Breast epithelium (tissue), 4 donors: ENCODE measurements at regions not wholly inside any gene's neighbourhood (a gene's known extent, or its start where the extent isn't known, plus 50 kb on each side); places are given as distances from the start of the nearest gene placed in this dataset.

Experiments used
- DNase-seq, 2 donors: peaks; one replicate each; pipeline ENCODE4 v3.0.0-alpha.2; 2019; ENCODE audit warnings: low spot score in 2 of 2
- H3K27ac ChIP-seq, 2 donors: fragments of 200-600 bp; sonication (generic) in 1 of 2; one replicate each; pipeline ENCODE4 v1.5.1; 2016 to 2019; ENCODE audit warnings: mild to moderate bottlenecking in 1 of 2
- H3K27me3 ChIP-seq, 2 donors: fragments of 200-600 bp; sonication (generic) in 1 of 2; one replicate each; pipeline versions ENCODE4 v1.5.1 to v1.6.0; 2017 to 2019; ENCODE audit warnings: control low read depth in 1 of 2, mild to moderate bottlenecking in 1 of 2
- H3K36me3 ChIP-seq: fragments of 200-600 bp; one replicate; pipeline ENCODE4 v1.5.1; 2019
- H3K4me1 ChIP-seq, 2 donors: fragments of 200-600 bp; sonication (generic); one replicate each; pipeline ENCODE4 v1.5.1; 2016 to 2019; ENCODE audit warnings: control low read depth in 1 of 2
- H3K4me3 ChIP-seq, 3 donors: fragments of 200-600 bp; sonication (generic); 1 replicate in 2 of 3; 2 replicates in 1 of 3; pipeline ENCODE4 v1.5.1; 2016 to 2019; ENCODE audit warnings: mild to moderate bottlenecking in 3 of 3, moderate library complexity in 2 of 3
- H3K9me3 ChIP-seq, 2 donors: fragments of 200-600 bp; sonication (generic) in 1 of 2; one replicate each; pipeline ENCODE4 v1.5.1; 2016 to 2019; ENCODE audit warnings: control low read depth in 1 of 2
- CTCF ChIP-seq, 3 donors: fragments of 450-650 bp; IDR thresholded peaks; one replicate each; pipeline ENCODE4 v1.5.1; 2016 to 2017; ENCODE audit warnings: antibody characterized with exemption in 3 of 3, mild to moderate bottlenecking in 3 of 3, moderate library complexity in 3 of 3
- POLR2A ChIP-seq: fragments of 450-650 bp; IDR thresholded peaks from one replicate; pipeline ENCODE4 v1.6.1; 2016; ENCODE audit warnings: antibody characterized with exemption, mild to moderate bottlenecking, moderate library complexity
- POLR2AphosphoS5 ChIP-seq, 3 donors: sonication (generic); formaldehyde crosslinking; IDR thresholded peaks; one replicate each; pipeline ENCODE4 v1.6.1; 2017; ENCODE audit warnings: antibody characterized with exemption in 3 of 3
- intact Hi-C: fragments of 100-400 bp; cut with DNase I; formaldehyde crosslinking; loops from one replicate; pipeline ENCODE4 v1.15.1; 2023; ENCODE audit warnings: low total_unique reads

- peaks cover 0 to 4% of the 10 kb centered on the region in 2 donors for H3K9me3 ChIP-seq
- H3K27ac ChIP-seq = no peak overlapping the region
- no peak overlapping the region for H3K4me3 ChIP-seq
- no peaks in the 10 kb centered on the region for H3K27me3 ChIP-seq
- intact Hi-C loops = loop anchor here (5.0 kb wide), 1 partner anchor 776 kb away; no protein-coding TSS in a partner anchor
- H3K36me3 ChIP-seq = no peaks in the 10 kb centered on the region
- H3K4me1 ChIP-seq = no peaks in the 10 kb centered on the region
- no peak for DNase-seq
- TF ChIP-seq POLR2A (no peak), CTCF (IDR thresholded peaks at IDR 0.05) (no peak), POLR2AphosphoS5 (IDR thresholded peaks at IDR 0.05) (no peak)
These were observed 88.7 kb downstream of the TMEM168 start for GRCh38 chr7:112701456-112701855.

GRCh38 chr7:112707655-112708054 is 82.5 kb downstream of the TMEM168 start:
- intact Hi-C loops = no loop called here
- TF ChIP-seq POLR2A (no peak), POLR2AphosphoS5 (IDR thresholded peaks at IDR 0.05) (no peak)
- Histone ChIP-seq H3K27ac (no peak overlapping the region), H3K4me3 (no peak overlapping the region), H3K27me3 (no peaks in the 10 kb centered on the region), H3K4me1 (no peaks in the 10 kb centered on the region), H3K9me3 (no peaks in the 10 kb centered on the region), H3K36me3 (no peaks in the 10 kb centered on the region)
- DNase-seq = no peak

- no peaks in the 10 kb centered on the region for H3K4me1 ChIP-seq
- intact Hi-C loops = no loop called here
- H3K4me3 ChIP-seq = no peak overlapping the region
- no peak overlapping the region for H3K27ac ChIP-seq
- H3K27me3 ChIP-seq = no peaks in the 10 kb centered on the region
- H3K9me3 ChIP-seq = no peaks in the 10 kb centered on the region
- TF ChIP-seq POLR2A (no peak), CTCF (IDR thresholded peaks at IDR 0.05) (no peak), POLR2AphosphoS5 (IDR thresholded peaks at IDR 0.05) (no peak)
- H3K36me3 ChIP-seq = no peaks in the 10 kb centered on the region
- no peak for DNase-seq
These were observed 82.0 kb downstream of the TMEM168 start for GRCh38 chr7:112708236-112708635.
